HG03025 (cell line): ENCODE measurements at regions not wholly inside any gene's neighbourhood (a gene's known extent, or its start where the extent isn't known, plus 50 kb on each side); places are given as distances from the start of the nearest gene placed in this dataset.
A peak's percentile ranks its signal among the peaks of the same experiment; 100 is the strongest.
"Not testable (repeated sequence)": the region's sequence is repeated elsewhere in the genome, so short reads cannot be mapped to it uniquely, and the experiment has no call there.

ENCODE experiments used
- ATAC-seq: cut with Tn5 transposase; IDR thresholded peaks from one replicate; pipeline ENCODE4 v1.9.1; 2021; ENCODE audit warnings: mild to moderate bottlenecking, moderate library complexity; ENCODE audit not compliant: unreplicated experiment, low FRiP score

- no peak for ATAC-seq
Observed at GRCh38 chr7:148507787-148508186, 82.8 kb upstream of the C7orf33 start.

GRCh38 chr7:148514236-148514635 lies 76.3 kb upstream of the C7orf33 start:
- no peak for ATAC-seq

- no peak for ATAC-seq
Observed at GRCh38 chr7:148515237-148515636, 75.3 kb upstream of the C7orf33 start.

- ATAC-seq: no peak
Observed at GRCh38 chr7:148515728-148516695, 74.6 kb upstream of the C7orf33 start.

- not testable (repeated sequence) for ATAC-seq
Observed at GRCh38 chr7:148519386-148519785, 71.2 kb upstream of the C7orf33 start.

GRCh38 chr7:148521271-148521670 lies 69.3 kb upstream of the C7orf33 start:
- no peak for ATAC-seq

- ATAC-seq: no peak
Observed at GRCh38 chr7:148523550-148523949, 67.0 kb upstream of the C7orf33 start.

- ATAC-seq: no peak
Observed at GRCh38 chr7:148524479-148525224, 65.9 kb upstream of the C7orf33 start.

- ATAC-seq: peak; percentile 82
Observed at GRCh38 chr7:148527717-148528168, 62.8 kb upstream of the C7orf33 start.

- peak; percentile 55 for ATAC-seq
Observed at GRCh38 chr7:148535217-148535616, 55.3 kb upstream of the C7orf33 start.

GRCh38 chr7:148537435-148537834 lies 53.1 kb upstream of the C7orf33 start:
- no peak for ATAC-seq

- ATAC-seq: no peak
Observed at GRCh38 chr7:148540041-148540738, 50.4 kb upstream of the C7orf33 start.
